Endothelial cell of umbilical vein (primary cell): ENCODE measurements at regions not wholly inside any gene's neighbourhood (a gene's known extent, or its start where the extent isn't known, plus 50 kb on each side); places are given as distances from the start of the nearest gene placed in this dataset.

ENCODE experiments used
- CTCF ChIP-seq, 2 donors: IDR thresholded peaks; 1 replicate in 1 of 2; 2 replicates in 1 of 2; pipeline ENCODE4 v1.5.1; 2011; ENCODE audit warnings: low read length in 2 of 2, mild to moderate bottlenecking in 2 of 2, moderate library complexity in 2 of 2, control low read depth in 1 of 2, inconsistent platforms in 1 of 2, low read depth in 1 of 2; ENCODE audit not compliant: insufficient read depth in 1 of 2; ENCODE audit errors: extremely low read depth in 1 of 2
- JUN ChIP-seq: IDR thresholded peaks from 2 replicates; pipeline ENCODE4 v1.6.1; 2011; ENCODE audit warnings: borderline replicate concordance, low read depth; ENCODE audit not compliant: insufficient read length, insufficient read depth
- POLR2A ChIP-seq: IDR thresholded peaks from 2 replicates; pipeline ENCODE4 v1.6.1; 2012; ENCODE audit warnings: low read depth, mild to moderate bottlenecking, control low read depth, low read length
- TF ChIP-seq, protein P1 (sequence below): IDR thresholded peaks from 2 replicates; pipeline ENCODE4 v1.6.1; 2011; ENCODE audit not compliant: insufficient read depth, insufficient read length

GRCh38 chr7:49322476-49322875 is 398.1 kb downstream of the CDC14C start:
- TF ChIP-seq, protein P1, sequence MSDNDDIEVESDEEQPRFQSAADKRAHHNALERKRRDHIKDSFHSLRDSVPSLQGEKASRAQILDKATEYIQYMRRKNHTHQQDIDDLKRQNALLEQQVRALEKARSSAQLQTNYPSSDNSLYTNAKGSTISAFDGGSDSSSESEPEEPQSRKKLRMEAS, result no peak
- TF ChIP-seq JUN (no peak), CTCF (IDR thresholded peaks at IDR 0.05; ENCODE audit: extremely low read depth in 1 of 2, insufficient read depth in 1 of 2, low read depth in 1 of 2, low read length in 2 of 2) (no peak), POLR2A (no peak)
